ENCODE measurements at regions not wholly inside any gene's neighbourhood (a gene's known extent, or its start where the extent isn't known, plus 50 kb on each side); places are given as distances from the start of the nearest gene placed in this dataset.

GRCh38 chr14:81831128-81831820, 297.6 kb upstream of the SEL1L start:
- DNase-seq (ENCODE audit: low read depth), result no peak

DNA sequence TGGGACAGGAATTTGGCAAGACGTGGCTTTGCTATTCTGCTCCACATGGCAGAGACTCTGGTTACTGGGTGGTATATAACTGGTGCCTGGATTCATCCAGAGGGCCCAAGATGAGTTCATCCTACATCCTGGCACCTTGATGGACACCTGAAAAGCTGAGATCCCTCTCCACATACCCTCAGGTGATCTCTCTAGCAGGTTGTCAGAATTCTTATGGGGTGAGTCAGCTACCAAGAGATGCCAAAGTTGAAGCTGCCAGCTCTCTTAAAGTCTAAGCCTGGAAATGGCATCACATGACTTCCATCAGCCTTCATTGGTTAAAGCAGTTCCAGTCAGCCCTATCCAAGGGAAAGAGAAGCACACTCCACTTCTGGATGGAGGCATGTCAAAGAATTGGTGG, 300.7 kb upstream of the SEL1L start:
- DNase-seq (ENCODE audit: low read depth), result no peak

- DNase-seq (ENCODE audit: low read depth), result no peak
Observed at GRCh38 chr14:81837304-81837703, 303.7 kb upstream of the SEL1L start.

DNA sequence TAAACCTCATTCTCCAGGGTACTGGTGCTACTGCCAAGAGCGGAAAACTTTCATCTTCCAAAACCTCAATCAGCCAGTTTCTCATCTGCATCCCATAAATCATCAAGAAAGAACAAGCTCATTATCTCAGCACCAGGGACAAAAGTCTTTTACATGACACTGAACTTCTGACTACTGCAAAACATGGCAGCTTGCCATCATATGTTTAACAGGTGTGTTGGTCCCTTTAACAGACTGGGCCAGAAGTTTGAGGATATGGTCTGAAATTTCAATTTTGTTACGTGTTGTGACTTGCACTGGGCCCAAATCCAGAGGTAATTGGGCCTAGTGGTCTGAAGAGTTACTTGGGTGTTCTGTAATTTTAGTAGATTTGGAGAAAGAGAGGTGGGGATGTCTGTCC, 305.4 kb upstream of the SEL1L start:
- DNase-seq (ENCODE audit: low read depth), result no peak

GRCh38 chr14:81841346-81841745, 307.7 kb upstream of the SEL1L start:
- DNase-seq (ENCODE audit: low read depth), result no peak

- DNase-seq (ENCODE audit: low read depth), result no peak
Observed at GRCh38 chr14:81849714-81850113, 316.1 kb upstream of the SEL1L start.

GRCh38 chr14:81855007-81855406, 321.4 kb upstream of the SEL1L start:
- DNase-seq (ENCODE audit: low read depth), result no peak

- no peak for DNase-seq (ENCODE audit: low read depth)
Observed at GRCh38 chr14:81859046-81859445, 325.4 kb upstream of the SEL1L start.

DNA sequence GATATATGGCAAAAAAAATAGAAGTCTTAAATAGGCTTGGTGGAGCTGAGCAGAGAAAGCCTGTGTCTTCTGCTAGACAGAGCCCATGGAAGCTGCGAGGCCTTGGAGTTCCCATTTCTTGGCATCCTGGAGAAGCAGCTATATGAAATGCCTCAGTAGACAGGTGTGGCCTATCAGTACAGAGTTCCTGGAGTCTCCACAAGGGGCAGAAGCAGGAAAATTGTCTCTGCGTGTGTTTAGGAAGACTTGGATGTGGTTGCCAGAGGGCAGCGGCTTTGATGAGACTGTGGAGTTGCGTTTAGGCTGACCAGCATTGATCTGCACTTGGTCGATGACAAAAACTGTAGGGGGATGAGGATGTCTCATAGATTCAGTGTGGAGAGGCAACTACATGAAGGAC, 334.5 kb upstream of the SEL1L start:
- DNase-seq (ENCODE audit: low read depth), result no peak

DNA sequence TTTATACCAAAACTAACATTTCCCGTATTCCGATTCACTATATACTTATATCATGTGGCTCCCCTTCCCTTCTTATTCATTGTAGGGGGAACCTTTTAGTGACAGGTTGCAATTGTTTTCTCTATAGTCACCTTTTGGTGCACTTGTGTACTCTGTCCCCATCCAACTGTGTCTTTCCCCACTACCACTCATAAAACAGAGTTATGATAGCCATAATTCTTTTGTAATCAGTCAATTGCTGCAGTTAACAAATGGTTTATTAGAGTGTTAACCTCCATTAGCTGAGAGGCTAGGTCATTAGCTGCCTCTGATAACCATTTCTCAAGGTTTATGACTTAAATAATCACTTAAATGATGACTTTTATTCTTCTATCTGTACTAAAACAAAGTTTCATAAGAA, 338.1 kb upstream of the SEL1L start:
- no peak for DNase-seq (ENCODE audit: low read depth)

DNA sequence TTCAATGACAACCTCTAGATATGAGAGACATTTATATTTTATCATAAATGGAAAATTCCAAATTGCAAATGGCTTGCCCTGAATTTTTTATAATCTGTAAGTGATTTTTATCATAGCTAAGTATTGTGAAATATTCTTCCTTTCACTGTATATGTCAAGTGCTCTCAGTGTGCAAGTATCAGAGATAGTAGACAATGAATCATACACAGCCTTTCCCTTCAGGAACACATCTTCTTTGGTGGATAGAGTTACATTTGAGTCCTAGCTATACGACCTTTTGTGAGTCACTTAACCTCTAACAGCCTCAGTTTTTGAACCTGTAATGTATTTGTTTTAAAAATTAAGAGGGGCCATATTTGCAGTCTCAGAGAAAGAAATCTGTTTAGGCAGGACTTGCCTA, 350.7 kb upstream of the SEL1L start:
- no peak for DNase-seq (ENCODE audit: low read depth)

DNA sequence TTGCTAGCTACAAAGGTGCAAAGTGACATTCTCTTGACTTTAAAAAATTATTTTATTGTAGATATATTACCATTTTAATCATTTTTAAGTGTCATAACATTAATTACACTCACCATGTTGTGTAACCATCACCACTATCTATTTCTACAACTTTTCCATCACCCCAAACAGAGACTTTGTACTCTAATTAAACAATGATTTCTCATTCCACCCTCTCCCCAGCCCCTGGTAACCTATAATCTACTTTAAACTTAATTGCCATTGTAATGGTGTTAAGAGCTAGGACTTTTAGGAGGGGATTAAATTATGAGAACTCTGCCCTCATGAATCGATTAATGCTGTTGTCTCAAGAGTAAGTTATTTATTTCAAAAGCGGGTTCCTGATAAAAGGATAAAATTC, 352.9 kb upstream of the SEL1L start:
- DNase-seq (ENCODE audit: low read depth), result no peak

GRCh38 chr14:81889529-81889928, 355.9 kb upstream of the SEL1L start:
- no peak for DNase-seq (ENCODE audit: low read depth)

- DNase-seq (ENCODE audit: low read depth), result no peak
Observed at GRCh38 chr14:81890020-81890419, 356.4 kb upstream of the SEL1L start.

- DNase-seq (ENCODE audit: low read depth), result no peak
Observed at GRCh38 chr14:81903477-81903876, 369.8 kb upstream of the SEL1L start.

- no peak for DNase-seq (ENCODE audit: low read depth)
Observed at GRCh38 chr14:81927070-81927469, 393.4 kb upstream of the SEL1L start.

- no peak for DNase-seq (ENCODE audit: low read depth)
Observed at GRCh38 chr14:81931828-81932227, 398.2 kb upstream of the SEL1L start.

DNA sequence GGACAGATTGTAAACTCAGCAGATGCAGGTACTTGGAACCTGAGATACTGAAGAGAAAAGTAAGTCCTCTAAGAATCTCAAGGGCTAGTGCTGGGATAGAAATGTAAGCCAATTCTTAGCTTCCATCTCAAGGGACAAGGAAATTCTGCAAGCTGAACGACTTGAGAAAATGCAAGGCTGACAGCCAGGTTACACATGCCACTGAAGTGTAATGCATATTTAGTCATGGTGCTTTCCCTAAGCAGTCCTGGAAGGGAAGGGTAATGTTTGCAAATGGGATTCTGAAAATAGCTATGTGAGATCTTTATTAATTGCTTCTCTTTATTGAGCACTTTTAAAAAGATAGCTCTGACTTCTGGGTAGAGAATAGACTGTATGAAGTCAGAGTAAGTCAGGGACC, 402.7 kb upstream of the SEL1L start:
- DNase-seq (ENCODE audit: low read depth), result no peak

DNA sequence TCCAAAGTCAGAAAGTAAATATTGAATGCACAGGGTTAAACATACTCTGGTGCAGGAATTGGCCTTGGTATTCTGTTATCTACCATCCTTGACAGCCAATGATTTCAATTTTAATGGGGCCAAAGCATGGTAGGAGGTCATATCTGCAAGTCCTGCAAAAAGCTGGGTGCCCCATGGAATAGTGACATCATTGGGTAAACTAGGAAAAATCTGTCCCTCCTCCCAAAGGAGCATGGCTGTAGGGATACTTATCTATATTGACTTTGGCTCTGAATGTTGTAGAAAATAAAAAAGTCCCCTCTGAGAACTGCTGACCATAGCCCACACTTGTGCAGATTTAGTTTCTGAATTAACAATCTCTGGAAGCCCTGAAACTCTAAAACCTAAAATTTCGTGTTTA, 403.2 kb upstream of the SEL1L start:
- no peak for DNase-seq (ENCODE audit: low read depth)

DNA sequence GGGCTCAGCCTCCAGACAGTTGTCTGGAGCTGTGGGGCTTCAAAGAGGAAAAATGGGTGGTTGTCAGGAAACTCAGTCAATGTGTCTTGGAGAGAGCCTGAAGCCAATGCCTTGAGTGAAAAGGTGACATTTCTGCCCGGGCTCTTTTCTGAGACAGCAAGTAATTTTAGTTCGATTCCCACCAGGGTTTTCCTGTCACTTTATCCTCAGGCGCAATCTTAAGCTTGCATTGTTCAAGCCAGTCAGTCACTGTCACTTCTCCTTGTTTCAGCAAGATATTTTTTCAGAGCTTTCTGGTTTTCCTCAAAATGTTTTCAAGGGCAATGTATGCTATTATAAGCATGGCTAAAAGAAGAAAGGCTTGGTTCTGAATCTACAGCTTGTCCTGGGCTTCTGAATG, 404.7 kb upstream of the SEL1L start:
- DNase-seq (ENCODE audit: low read depth), result no peak

GRCh38 chr14:81940651-81941050, 407.0 kb upstream of the SEL1L start:
- DNase-seq (ENCODE audit: low read depth), result peak; percentile 7

GRCh38 chr14:81942071-81942470, 408.4 kb upstream of the SEL1L start:
- DNase-seq (ENCODE audit: low read depth), result no peak

- no peak for DNase-seq (ENCODE audit: low read depth)
Observed at GRCh38 chr14:81946375-81946774, 412.7 kb upstream of the SEL1L start.

Data from myocyte (in vitro differentiated cells).